ENCODE measurements at regions not wholly inside any gene's neighbourhood (a gene's known extent, or its start where the extent isn't known, plus 50 kb on each side); places are given as distances from the start of the nearest gene placed in this dataset.

DNA sequence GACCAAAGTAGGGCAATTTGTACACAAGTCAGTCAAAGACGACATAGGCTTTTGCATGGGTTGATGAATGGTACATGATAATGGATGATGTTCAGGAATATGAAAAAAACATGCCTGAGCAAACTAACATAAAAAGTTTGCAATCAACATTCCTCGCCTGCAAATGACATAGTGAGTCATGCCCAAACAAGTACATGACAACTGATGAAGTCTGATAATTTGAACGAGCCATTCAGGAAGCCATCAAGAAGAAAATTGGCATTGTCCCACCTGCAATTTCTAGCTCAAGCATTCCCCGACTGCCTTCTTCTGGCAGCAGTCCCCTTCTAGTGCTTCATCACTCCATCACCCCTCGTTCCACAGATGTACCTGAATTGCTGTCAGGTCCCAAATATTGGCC lies 118.4 kb upstream of the NR5A2 start:
- TF ChIP-seq ZNF8 (CRISPR knock-in tag; IDR thresholded peaks at IDR 0.05) (no peak), ZFP3 (CRISPR knock-in tag; IDR thresholded peaks at IDR 0.05) (no peak), TOX (CRISPR knock-in tag; IDR thresholded peaks at IDR 0.05; ENCODE audit: borderline replicate concordance) (no peak), RARB (CRISPR knock-in tag; IDR thresholded peaks at IDR 0.05) (no peak), ZC3H10 (CRISPR knock-in tag; IDR thresholded peaks at IDR 0.05) (no peak), ZNF565 (CRISPR knock-in tag; conservative IDR thresholded peaks at IDR 0.05; ENCODE audit: low read depth) (no peak), ZFP30 (CRISPR knock-in tag; IDR thresholded peaks at IDR 0.05) (no peak)
- TF ChIP-seq, protein P1, sequence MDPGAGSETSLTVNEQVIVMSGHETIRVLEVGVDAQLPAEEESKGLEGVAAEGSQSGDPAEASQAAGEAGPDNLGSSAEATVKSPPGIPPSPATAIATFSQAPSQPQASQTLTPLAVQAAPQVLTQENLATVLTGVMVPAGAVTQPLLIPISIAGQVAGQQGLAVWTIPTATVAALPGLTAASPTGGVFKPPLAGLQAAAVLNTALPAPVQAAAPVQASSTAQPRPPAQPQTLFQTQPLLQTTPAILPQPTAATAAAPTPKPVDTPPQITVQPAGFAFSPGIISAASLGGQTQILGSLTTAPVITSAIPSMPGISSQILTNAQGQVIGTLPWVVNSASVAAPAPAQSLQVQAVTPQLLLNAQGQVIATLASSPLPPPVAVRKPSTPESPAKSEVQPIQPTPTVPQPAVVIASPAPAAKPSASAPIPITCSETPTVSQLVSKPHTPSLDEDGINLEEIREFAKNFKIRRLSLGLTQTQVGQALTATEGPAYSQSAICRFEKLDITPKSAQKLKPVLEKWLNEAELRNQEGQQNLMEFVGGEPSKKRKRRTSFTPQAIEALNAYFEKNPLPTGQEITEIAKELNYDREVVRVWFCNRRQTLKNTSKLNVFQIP (CRISPR knock-in tag; IDR thresholded peaks at IDR 0.05; ENCODE audit: borderline replicate concordance, low read depth): no peak
- TF ChIP-seq, protein P2, sequence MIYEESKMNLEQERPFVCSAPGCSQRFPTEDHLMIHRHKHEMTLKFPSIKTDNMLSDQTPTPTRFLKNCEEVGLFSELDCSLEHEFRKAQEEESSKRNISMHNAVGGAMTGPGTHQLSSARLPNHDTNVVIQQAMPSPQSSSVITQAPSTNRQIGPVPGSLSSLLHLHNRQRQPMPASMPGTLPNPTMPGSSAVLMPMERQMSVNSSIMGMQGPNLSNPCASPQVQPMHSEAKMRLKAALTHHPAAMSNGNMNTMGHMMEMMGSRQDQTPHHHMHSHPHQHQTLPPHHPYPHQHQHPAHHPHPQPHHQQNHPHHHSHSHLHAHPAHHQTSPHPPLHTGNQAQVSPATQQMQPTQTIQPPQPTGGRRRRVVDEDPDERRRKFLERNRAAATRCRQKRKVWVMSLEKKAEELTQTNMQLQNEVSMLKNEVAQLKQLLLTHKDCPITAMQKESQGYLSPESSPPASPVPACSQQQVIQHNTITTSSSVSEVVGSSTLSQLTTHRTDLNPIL (CRISPR knock-in tag; IDR thresholded peaks at IDR 0.05; ENCODE audit: low read depth): no peak
